ENCODE measurements at regions not wholly inside any gene's neighbourhood (a gene's known extent, or its start where the extent isn't known, plus 50 kb on each side); places are given as distances from the start of the nearest gene placed in this dataset.

GRCh38 chr15:96073908-96074307, 256.6 kb upstream of the NR2F2 start:
- Histone ChIP-seq H3K9ac (replicated peaks in 1 of 4; ENCODE audit: extremely low read depth in 1 of 4, low read depth in 3 of 4, low read length in 3 of 4) (no peak overlapping the region), H3K27me3 (replicated peaks in 1 of 4; ENCODE audit: control insufficient read depth in 3 of 4, extremely low read depth in 1 of 4, insufficient read depth in 3 of 4, low read length in 3 of 4) (peaks cover 0 to 4% (median 0%) of the 10 kb centered on the region in 4 experiments; a peak in 2 of 7 replicates), H3K4ac (replicated peaks; ENCODE audit: insufficient read length, low read depth, low read length) (no peak overlapping the region), H2BK12ac (ENCODE audit: low read depth, low read length) (no peak overlapping the region), H2BK5ac (ENCODE audit: low read depth, low read length) (no peak overlapping the region), H3K36me3 (ENCODE audit: control insufficient read depth in 2 of 4, insufficient read depth in 4 of 4, low read length in 3 of 4) (no peaks in the 10 kb centered on the region), H4K20me1 (replicated peaks in 1 of 2; ENCODE audit: control insufficient read depth in 1 of 2, insufficient read depth in 2 of 2, low read length in 2 of 2) (no peaks in the 10 kb centered on the region), H2BK20ac (ENCODE audit: low read length) (no peak overlapping the region), H3K27ac (ENCODE audit: low read depth, low read length) (no peak overlapping the region), H3K18ac (ENCODE audit: extremely low read depth, low read length) (no peak overlapping the region), H3K4me1 (replicated peaks in 1 of 4; ENCODE audit: control insufficient read depth in 3 of 4, insufficient read depth in 4 of 4, low read length in 3 of 4) (no peaks in the 10 kb centered on the region), H2BK120ac (replicated peaks; ENCODE audit: low read depth, low read length) (no peak overlapping the region), H4K5ac (ENCODE audit: insufficient read length, low read depth, low read length) (no peak overlapping the region), H2AFZ (ENCODE audit: low read length) (no peak overlapping the region), H3K79me2 (ENCODE audit: control insufficient read depth in 1 of 2, insufficient read depth in 2 of 2, low read length in 2 of 2) (no peaks in the 10 kb centered on the region), H3K9me3 (ENCODE audit: insufficient read depth in 2 of 2, low read depth in 1 of 2, low read length in 1 of 2) (no peaks in the 10 kb centered on the region), H2AK5ac (ENCODE audit: low read depth, low read length) (no peak overlapping the region), H3K4me3 (ENCODE audit: extremely low read depth in 1 of 4, insufficient read depth in 2 of 4, low read depth in 3 of 4, low read length in 4 of 4) (no peak overlapping the region), H2BK15ac (ENCODE audit: low read length) (no peak overlapping the region), H3K79me1 (ENCODE audit: low read depth, low read length) (no peaks in the 10 kb centered on the region), H3K23ac (ENCODE audit: insufficient read length) (no peak overlapping the region), H4K8ac (ENCODE audit: extremely low read depth, insufficient read depth, low read length) (no peak overlapping the region), H4K91ac (replicated peaks; ENCODE audit: insufficient read length, low read length) (no peak overlapping the region), H3K4me2 (ENCODE audit: insufficient read depth in 1 of 2, low read depth in 2 of 2, low read length in 2 of 2) (no peak overlapping the region), H3K14ac (ENCODE audit: insufficient read length) (no peak overlapping the region), H3K56ac (replicated peaks; ENCODE audit: insufficient read length, low read depth, low read length) (no peak overlapping the region), H3K23me2 (ENCODE audit: low read depth, low read length) (no peaks in the 10 kb centered on the region)
- POLR2A ChIA-PET (ENCODE audit: partially characterized antibody) = no interaction called here
- no peak for DNase-seq (ENCODE audit: low read depth in 1 of 2, low spot score in 2 of 2)
- WGBS, 2 experiments (ENCODE audit: extremely low coverage in 1 of 2, insufficient coverage in 1 of 2, insufficient read length in 1 of 2, insufficient replicate concordance in 2 of 2, low coverage in 1 of 2, low lambda C conversion rate in 2 of 2, missing lambda C conversion rate in 1 of 2) = 89% methylated on average over 4 of the region's 4 CpGs; no CpG with 5 or more reads in 1 of the 2 experiments
- CTCF ChIA-PET (ENCODE audit: partially characterized antibody) = interaction anchor here (0.6 to 1.5 kb wide), 3 partner anchors 16 to 600 kb away, joined by 3 read pairs; no protein-coding TSS in a partner anchor
- no peak for FAIRE-seq
- TF ChIP-seq RAD21 (IDR thresholded peaks at IDR 0.05 in 1 of 2, conservative IDR thresholded peaks at IDR 0.05 in 1 of 2; ENCODE audit: low read depth in 2 of 2, low read length in 2 of 2) (peak in 1 of 2 experiments; percentile 24; a peak in 2 of 4 replicates), CTCF (IDR thresholded peaks at IDR 0.05; ENCODE audit: control extremely low read depth in 1 of 3, insufficient read depth in 1 of 3, low read depth in 1 of 3, low read length in 3 of 3) (0 out of 4 replicates have a peak, but pooled peaks of 1 of the 3 experiments have one; percentile 6), NRF1 (IDR thresholded peaks at IDR 0.05; ENCODE audit: low read depth, low read length) (no peak), BCL11A (IDR thresholded peaks at IDR 0.05; ENCODE audit: low read depth in 2 of 2, low read length in 2 of 2) (no peak), TBP (IDR thresholded peaks at IDR 0.05; ENCODE audit: low read depth, low read length) (no peak)

All from H1 (cell line).